KMS-11 (cell line): ENCODE measurements at regions not wholly inside any gene's neighbourhood (a gene's known extent, or its start where the extent isn't known, plus 50 kb on each side); places are given as distances from the start of the nearest gene placed in this dataset.
"Not testable (repeated sequence)": the region's sequence is repeated elsewhere in the genome, so short reads cannot be mapped to it uniquely, and the experiment has no call there.

Experiments used
- H2AFZ ChIP-seq: fragments of 200-600 bp; sonication (generic); 2 replicates; pipeline ENCODE4 v1.6.1; 2016; ENCODE audit warnings: antibody characterized with exemption, mixed run types, low read depth
- H3K27ac ChIP-seq: fragments of 200-600 bp; sonication (generic); 2 replicates; pipeline ENCODE4 v1.6.1; 2016; ENCODE audit warnings: mild to moderate bottlenecking, mixed run types
- H3K27me3 ChIP-seq: fragments of 200-600 bp; sonication (generic); 2 replicates; pipeline ENCODE4 v1.6.1; 2017; ENCODE audit warnings: mild to moderate bottlenecking, low read depth, mixed run types, moderate library complexity; ENCODE audit not compliant: insufficient read depth
- H3K36me3 ChIP-seq: fragments of 200-600 bp; sonication (generic); 2 replicates; pipeline ENCODE4 v1.6.1; 2017; ENCODE audit warnings: mild to moderate bottlenecking, mixed run types; ENCODE audit not compliant: insufficient read depth
- H3K4me1 ChIP-seq: fragments of 200-600 bp; sonication (generic); 2 replicates; pipeline ENCODE4 v1.6.1; 2016; ENCODE audit warnings: mild to moderate bottlenecking, low read depth, mixed run types; ENCODE audit not compliant: poor library complexity, severe bottlenecking
- H3K4me2 ChIP-seq: fragments of 200-600 bp; sonication (generic); 2 replicates; pipeline ENCODE4 v1.7.0; 2016; ENCODE audit warnings: mild to moderate bottlenecking, mixed run types
- H3K4me3 ChIP-seq: fragments of 200-600 bp; sonication (generic); IDR thresholded peaks from 2 replicates; pipeline ENCODE4 v1.6.1; 2017; ENCODE audit warnings: low read depth, low read length, mixed read lengths; ENCODE audit not compliant: insufficient read depth
- H3K79me2 ChIP-seq: fragments of 200-600 bp; sonication (generic); 2 replicates; pipeline ENCODE4 v1.6.1; 2016; ENCODE audit warnings: low read depth, mixed run types; ENCODE audit not compliant: insufficient read depth
- H3K9ac ChIP-seq: fragments of 200-600 bp; sonication (generic); 2 replicates; pipeline ENCODE4 v1.6.1; 2016; ENCODE audit warnings: mild to moderate bottlenecking, mixed run types
- H4K20me1 ChIP-seq: fragments of 200-600 bp; sonication (generic); 2 replicates; pipeline ENCODE4 v1.6.1; 2016; ENCODE audit warnings: mild to moderate bottlenecking, mixed run types; ENCODE audit not compliant: insufficient read depth
- CTCF ChIP-seq: fragments of 200-600 bp; sonication (generic); conservative IDR thresholded peaks from 2 replicates; pipeline ENCODE4 v1.6.1; 2017; ENCODE audit warnings: low read depth, mild to moderate bottlenecking, antibody characterized with exemption, low read length, moderate library complexity, mixed read lengths

- Histone ChIP-seq H3K27ac (no peak overlapping the region), H3K36me3 (no peaks in the 10 kb centered on the region), H3K4me2 (no peak overlapping the region), H3K9ac (no peak overlapping the region), H4K20me1 (no peaks in the 10 kb centered on the region), H3K27me3 (no peaks in the 10 kb centered on the region), H3K4me1 (no peaks in the 10 kb centered on the region), H3K4me3 (no peak overlapping the region), H3K79me2 (no peaks in the 10 kb centered on the region), H2AFZ (no peak overlapping the region)
- no peak for TF ChIP-seq CTCF
Measured at GRCh38 chrX:821327-822107, 190.9 kb downstream of the SHOX start.

- Histone ChIP-seq H3K9ac (no peak overlapping the region), H3K27ac (no peak overlapping the region), H4K20me1 (no peaks in the 10 kb centered on the region), H3K79me2 (no peaks in the 10 kb centered on the region), H3K4me3 (no peak overlapping the region), H3K4me1 (no peaks in the 10 kb centered on the region), H3K36me3 (no peaks in the 10 kb centered on the region), H2AFZ (no peak overlapping the region), H3K4me2 (no peak overlapping the region), H3K27me3 (no peaks in the 10 kb centered on the region)
- TF ChIP-seq CTCF = no peak
Measured at GRCh38 chrX:819684-820083, 189.1 kb downstream of the SHOX start.

GRCh38 chrX:817759-818300, 187.2 kb downstream of the SHOX start:
- no peak overlapping the region for H3K4me3 ChIP-seq
- H3K27ac ChIP-seq = no peak overlapping the region
- H3K9ac ChIP-seq = no peak overlapping the region
- no peaks in the 10 kb centered on the region for H3K79me2 ChIP-seq
- no peaks in the 10 kb centered on the region for H3K4me1 ChIP-seq
- H3K4me2 ChIP-seq = no peak overlapping the region
- TF ChIP-seq CTCF = no peak
- no peak overlapping the region for H2AFZ ChIP-seq
- H3K27me3 ChIP-seq = no peaks in the 10 kb centered on the region
- H3K36me3 ChIP-seq = no peaks in the 10 kb centered on the region
- no peaks in the 10 kb centered on the region for H4K20me1 ChIP-seq

- H3K9ac ChIP-seq, H3K27ac ChIP-seq, H3K79me2 ChIP-seq, H3K4me1 ChIP-seq, H3K36me3 ChIP-seq, H3K4me2 ChIP-seq, H4K20me1 ChIP-seq, H3K27me3 ChIP-seq, H3K4me3 ChIP-seq, H2AFZ ChIP-seq: not testable (repeated sequence)
Measured at GRCh38 chrX:817147-817546, 186.6 kb downstream of the SHOX start.

GRCh38 chrX:816411-816810, 185.8 kb downstream of the SHOX start:
- Histone ChIP-seq H3K36me3 (no peaks in the 10 kb centered on the region), H3K4me2 (no peak overlapping the region), H3K4me1 (no peaks in the 10 kb centered on the region), H3K27me3 (no peaks in the 10 kb centered on the region), H3K27ac (no peak overlapping the region), H2AFZ (no peak overlapping the region), H4K20me1 (no peaks in the 10 kb centered on the region), H3K9ac (no peak overlapping the region), H3K4me3 (no peak overlapping the region), H3K79me2 (no peaks in the 10 kb centered on the region)
- no peak for TF ChIP-seq CTCF
